ENCODE measurements at regions not wholly inside any gene's neighbourhood (a gene's known extent, or its start where the extent isn't known, plus 50 kb on each side); places are given as distances from the start of the nearest gene placed in this dataset.

DNA sequence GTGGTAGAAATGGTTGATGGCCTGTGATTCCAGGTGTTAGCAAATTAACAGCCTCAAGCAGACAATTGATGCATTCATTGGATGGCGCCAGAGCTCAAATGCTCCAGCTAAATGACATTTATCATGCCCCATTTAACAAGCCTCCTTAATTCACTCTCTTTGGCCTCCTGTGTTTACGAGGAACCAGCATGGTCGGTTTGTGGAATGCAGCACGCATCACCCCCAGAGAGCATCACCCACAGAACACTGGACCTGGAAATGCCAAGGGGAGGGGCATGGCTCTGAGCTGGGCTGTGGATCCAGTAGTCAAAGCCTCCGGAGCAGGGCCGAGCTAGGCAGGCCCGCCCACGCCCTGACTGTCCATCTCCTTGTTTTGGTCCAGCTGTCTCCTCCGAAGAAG lies 434.0 kb downstream of the GADD45G start:
- Histone ChIP-seq H3K36me3 (no peaks in the 10 kb centered on the region), H3K4me1 (ENCODE audit: control insufficient read depth in 1 of 2, insufficient read depth in 1 of 2, low read depth in 1 of 2, low read length in 1 of 2) (no peaks in the 10 kb centered on the region), H3K4me3 (ENCODE audit: low read depth in 1 of 2, low read length in 1 of 2) (no peak overlapping the region), H3K9me3 (no peaks in the 10 kb centered on the region), H3K27ac (no peak overlapping the region), H3K27me3 (no peaks in the 10 kb centered on the region)
- TF ChIP-seq CTCF (IDR thresholded peaks at IDR 0.05) = no peak

GRCh38 chr9:90044263-90044662 lies 439.5 kb downstream of the GADD45G start:
- no peaks in the 10 kb centered on the region for H3K36me3 ChIP-seq
- no peak overlapping the region for H3K4me3 ChIP-seq (ENCODE audit: low read depth in 1 of 2, low read length in 1 of 2)
- no peak for TF ChIP-seq CTCF (IDR thresholded peaks at IDR 0.05)
- H3K9me3 ChIP-seq = no peaks in the 10 kb centered on the region
- no peaks in the 10 kb centered on the region for H3K4me1 ChIP-seq (ENCODE audit: control insufficient read depth in 1 of 2, insufficient read depth in 1 of 2, low read depth in 1 of 2, low read length in 1 of 2)
- H3K27ac ChIP-seq = no peak overlapping the region
- H3K27me3 ChIP-seq = no peaks in the 10 kb centered on the region

DNA sequence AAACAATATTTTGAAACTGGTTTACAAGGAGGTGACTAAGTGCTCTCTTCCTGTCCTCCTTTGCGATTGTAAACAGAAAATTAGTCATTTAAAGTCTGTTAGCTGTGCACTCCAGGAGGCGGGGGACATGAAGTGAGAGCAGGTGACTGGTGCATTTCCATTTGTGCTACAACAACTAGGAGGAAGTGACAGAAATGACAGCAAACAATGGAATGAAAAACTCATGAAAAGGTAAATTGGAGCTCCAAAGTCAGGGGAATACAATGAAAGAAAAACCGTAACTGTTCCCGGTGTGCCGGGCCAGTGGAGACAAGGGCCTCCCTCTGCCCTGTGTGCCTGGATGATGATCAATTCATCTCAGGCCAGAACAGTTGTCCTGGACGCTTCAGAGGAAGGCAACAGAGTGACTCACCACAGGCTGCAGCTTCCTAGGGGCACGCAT lies 439.9 kb downstream of the GADD45G start:
- H3K9me3 ChIP-seq = no peaks in the 10 kb centered on the region
- no peaks in the 10 kb centered on the region for H3K27me3 ChIP-seq
- no peaks in the 10 kb centered on the region for H3K36me3 ChIP-seq
- no peak overlapping the region for H3K27ac ChIP-seq
- no peak for TF ChIP-seq CTCF (IDR thresholded peaks at IDR 0.05)
- H3K4me3 ChIP-seq (ENCODE audit: low read depth in 1 of 2, low read length in 1 of 2) = no peak overlapping the region
- no peaks in the 10 kb centered on the region for H3K4me1 ChIP-seq (ENCODE audit: control insufficient read depth in 1 of 2, insufficient read depth in 1 of 2, low read depth in 1 of 2, low read length in 1 of 2)

DNA sequence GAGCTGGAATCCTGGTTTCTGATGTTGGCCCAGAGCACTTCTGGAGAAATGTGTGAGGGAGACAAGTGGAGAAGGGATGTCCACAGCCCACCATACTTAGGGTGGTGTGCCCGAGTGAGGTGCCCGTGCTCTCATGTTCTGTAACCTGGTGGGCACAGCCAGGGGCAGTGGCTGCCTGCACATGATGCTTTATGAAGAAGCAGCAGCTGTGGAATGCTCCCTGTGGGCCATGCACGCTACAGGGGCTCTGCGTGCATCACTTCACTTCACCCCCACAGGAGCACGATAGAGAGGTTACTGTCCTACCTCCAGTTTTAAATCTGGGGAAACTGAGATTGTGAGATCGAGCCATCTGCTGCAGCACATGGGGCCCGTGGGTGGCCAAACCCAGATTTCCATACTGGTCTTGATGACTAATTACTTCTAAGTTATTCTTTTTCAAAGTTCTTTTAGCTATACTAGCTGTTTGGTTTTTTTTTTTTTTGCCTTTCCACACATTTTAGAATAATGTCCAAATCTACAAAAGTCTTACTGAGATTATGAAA lies 441.6 kb downstream of the GADD45G start:
- Histone ChIP-seq H3K27ac (no peak overlapping the region), H3K27me3 (no peaks in the 10 kb centered on the region), H3K36me3 (no peaks in the 10 kb centered on the region), H3K9me3 (no peaks in the 10 kb centered on the region), H3K4me3 (ENCODE audit: low read depth in 1 of 2, low read length in 1 of 2) (no peak overlapping the region), H3K4me1 (ENCODE audit: control insufficient read depth in 1 of 2, insufficient read depth in 1 of 2, low read depth in 1 of 2, low read length in 1 of 2) (no peaks in the 10 kb centered on the region)
- no peak for TF ChIP-seq CTCF (IDR thresholded peaks at IDR 0.05)

- Histone ChIP-seq H3K27me3 (no peaks in the 10 kb centered on the region), H3K4me3 (ENCODE audit: low read depth in 1 of 2, low read length in 1 of 2) (no peak overlapping the region), H3K9me3 (no peaks in the 10 kb centered on the region), H3K36me3 (no peaks in the 10 kb centered on the region), H3K4me1 (ENCODE audit: control insufficient read depth in 1 of 2, insufficient read depth in 1 of 2, low read depth in 1 of 2, low read length in 1 of 2) (no peaks in the 10 kb centered on the region), H3K27ac (no peak overlapping the region)
- no peak for TF ChIP-seq CTCF (IDR thresholded peaks at IDR 0.05)
Measured at GRCh38 chr9:90047828-90048227, 443.0 kb downstream of the GADD45G start.

- Histone ChIP-seq H3K27ac (no peak overlapping the region), H3K4me3 (ENCODE audit: low read depth in 1 of 2, low read length in 1 of 2) (no peak overlapping the region), H3K9me3 (no peaks in the 10 kb centered on the region), H3K36me3 (no peaks in the 10 kb centered on the region), H3K27me3 (no peaks in the 10 kb centered on the region), H3K4me1 (ENCODE audit: control insufficient read depth in 1 of 2, insufficient read depth in 1 of 2, low read depth in 1 of 2, low read length in 1 of 2) (no peaks in the 10 kb centered on the region)
- no peak for TF ChIP-seq CTCF (IDR thresholded peaks at IDR 0.05)
Measured at GRCh38 chr9:90052366-90052765, 447.6 kb downstream of the GADD45G start.

Measured in neutrophil (primary cell).